ENCODE measurements at regions not wholly inside any gene's neighbourhood (a gene's known extent, or its start where the extent isn't known, plus 50 kb on each side); places are given as distances from the start of the nearest gene placed in this dataset.

DNA sequence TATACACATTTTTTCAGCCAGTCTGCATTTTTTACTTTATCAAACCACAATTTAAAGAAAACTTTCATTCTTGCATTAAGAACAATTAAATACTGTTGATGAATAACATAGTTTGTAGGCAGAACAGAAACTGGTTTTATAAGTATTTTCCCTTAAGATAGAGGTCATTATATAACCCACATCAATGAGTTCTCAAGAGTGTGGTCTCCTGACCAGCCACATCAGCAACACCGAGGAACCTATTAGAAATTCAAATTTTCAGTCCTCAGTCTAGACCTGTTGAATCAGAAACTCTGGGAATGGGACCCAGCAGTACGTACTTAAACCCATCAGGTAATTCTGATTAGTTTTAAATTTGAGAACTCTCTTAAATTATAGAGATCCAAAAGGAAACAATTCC is 299.6 kb upstream of the ARSJ start:
- DNase-seq (no peak), ATAC-seq (no peak)
- Histone ChIP-seq H3K4me1 (no peaks in the 10 kb centered on the region), H3K36me3 (no peaks in the 10 kb centered on the region), H3K27ac (no peak overlapping the region), H3K9me3 (peaks cover 0 to 4% (median 0%) of the 10 kb centered on the region in 12 donors), H3K4me3 (no peak overlapping the region), H3K27me3 (no peaks in the 10 kb centered on the region)
- intact Hi-C loops (cut with DNase I): no loop called here
- WGBS, 4 donors: 56 to 80% (median 71%) methylated on average over 2 of the region's 2 CpGs
- no peak for TF ChIP-seq POLR2A (IDR thresholded peaks at IDR 0.05)
- TF ChIP-seq, protein P1, sequence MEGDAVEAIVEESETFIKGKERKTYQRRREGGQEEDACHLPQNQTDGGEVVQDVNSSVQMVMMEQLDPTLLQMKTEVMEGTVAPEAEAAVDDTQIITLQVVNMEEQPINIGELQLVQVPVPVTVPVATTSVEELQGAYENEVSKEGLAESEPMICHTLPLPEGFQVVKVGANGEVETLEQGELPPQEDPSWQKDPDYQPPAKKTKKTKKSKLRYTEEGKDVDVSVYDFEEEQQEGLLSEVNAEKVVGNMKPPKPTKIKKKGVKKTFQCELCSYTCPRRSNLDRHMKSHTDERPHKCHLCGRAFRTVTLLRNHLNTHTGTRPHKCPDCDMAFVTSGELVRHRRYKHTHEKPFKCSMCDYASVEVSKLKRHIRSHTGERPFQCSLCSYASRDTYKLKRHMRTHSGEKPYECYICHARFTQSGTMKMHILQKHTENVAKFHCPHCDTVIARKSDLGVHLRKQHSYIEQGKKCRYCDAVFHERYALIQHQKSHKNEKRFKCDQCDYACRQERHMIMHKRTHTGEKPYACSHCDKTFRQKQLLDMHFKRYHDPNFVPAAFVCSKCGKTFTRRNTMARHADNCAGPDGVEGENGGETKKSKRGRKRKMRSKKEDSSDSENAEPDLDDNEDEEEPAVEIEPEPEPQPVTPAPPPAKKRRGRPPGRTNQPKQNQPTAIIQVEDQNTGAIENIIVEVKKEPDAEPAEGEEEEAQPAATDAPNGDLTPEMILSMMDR (IDR thresholded peaks at IDR 0.05): no peak

- Histone ChIP-seq H3K9me3 (peaks cover 0 to 4% (median 0%) of the 10 kb centered on the region in 12 donors), H3K4me1 (no peaks in the 10 kb centered on the region), H3K36me3 (no peaks in the 10 kb centered on the region), H3K4me3 (no peak overlapping the region), H3K27me3 (no peaks in the 10 kb centered on the region), H3K27ac (no peak overlapping the region)
- DNase-seq: no peak
- ATAC-seq: no peak
- intact Hi-C loops (cut with DNase I): no loop called here
- TF ChIP-seq POLR2A (IDR thresholded peaks at IDR 0.05): no peak
- TF ChIP-seq, protein P1 (IDR thresholded peaks at IDR 0.05): no peak
- 84 to 92% (median 90%) methylated on average over 3 of the region's 3 CpGs for WGBS, 4 donors
Observed at GRCh38 chr4:114279711-114280110, 300.3 kb upstream of the ARSJ start.

DNA sequence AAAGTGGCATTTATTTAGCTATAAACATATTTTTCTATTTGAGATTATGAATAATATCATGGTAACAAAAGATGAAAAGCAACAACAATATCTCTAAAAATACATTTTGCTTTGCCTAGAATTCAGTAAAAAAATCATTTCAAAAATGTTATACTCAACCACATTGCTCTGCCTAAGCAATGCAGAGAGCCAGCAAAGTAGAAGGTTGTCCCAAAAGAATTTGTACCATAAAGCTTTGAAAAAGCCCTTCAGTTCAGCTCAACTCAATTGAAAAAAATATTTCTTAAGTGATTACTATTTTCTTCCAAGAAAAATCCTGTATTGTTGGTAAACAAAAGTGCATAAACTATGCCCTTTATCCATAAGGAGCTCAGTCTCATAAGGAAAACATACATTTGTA is 301.2 kb upstream of the ARSJ start:
- H3K27ac ChIP-seq: no peak overlapping the region
- ATAC-seq: no peak

DNA sequence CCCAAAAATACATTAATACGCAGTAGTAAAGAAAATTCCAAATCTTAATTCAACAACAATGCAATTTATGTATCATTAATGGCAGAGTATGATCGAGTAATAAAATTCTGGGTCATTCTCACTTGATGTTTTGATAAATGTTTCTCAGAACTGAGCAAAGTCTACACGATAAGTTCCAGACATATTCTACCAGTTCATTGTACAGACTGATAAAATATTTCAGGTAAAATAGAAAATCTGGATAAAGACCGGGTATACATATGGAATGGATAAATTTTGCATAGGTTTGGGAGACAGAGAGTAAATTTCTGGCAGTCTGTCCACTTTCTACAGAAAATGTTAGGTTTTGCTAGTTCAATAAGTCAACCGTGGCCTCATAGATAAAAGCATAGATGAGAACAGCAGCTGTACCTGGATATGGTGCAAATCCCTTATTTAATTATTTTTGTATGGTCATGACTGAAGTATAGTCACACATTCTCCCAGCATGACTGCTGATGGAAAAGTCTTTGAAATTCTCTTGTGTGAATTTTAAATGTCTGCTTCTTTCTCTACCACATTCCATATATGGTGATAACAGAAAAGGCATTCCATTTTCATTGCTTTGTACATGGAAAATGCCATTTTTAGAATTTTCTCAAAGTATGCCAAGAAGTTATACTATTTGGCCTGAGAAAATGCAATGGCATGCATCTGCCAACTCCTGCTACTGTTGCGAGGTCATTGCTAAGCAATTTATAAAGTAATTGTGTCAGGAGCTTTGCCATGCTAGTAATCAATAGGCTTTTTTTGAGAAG is 301.9 kb upstream of the ARSJ start:
- no peak for DNase-seq
- H3K27ac ChIP-seq: no peak overlapping the region
- no peaks in the 10 kb centered on the region for H3K36me3 ChIP-seq
- no peak for TF ChIP-seq POLR2A (IDR thresholded peaks at IDR 0.05)
- TF ChIP-seq, protein P1 (IDR thresholded peaks at IDR 0.05): no peak
- peaks cover 0 to 7% (median 0%) of the 10 kb centered on the region in 12 donors for H3K9me3 ChIP-seq
- no peak for ATAC-seq
- WGBS, 4 donors: 77 to 86% (median 82%) methylated on average over 6 of the region's 6 CpGs
- H3K27me3 ChIP-seq: no peaks in the 10 kb centered on the region
- H3K4me1 ChIP-seq: no peaks in the 10 kb centered on the region
- intact Hi-C loops (cut with DNase I): no loop called here
- no peak overlapping the region for H3K4me3 ChIP-seq

More for the DNA sequence above, 301.2 kb upstream of the ARSJ start:
- intact Hi-C loops (cut with DNase I): no loop called here
- Histone ChIP-seq H3K4me1 (no peaks in the 10 kb centered on the region), H3K27me3 (no peaks in the 10 kb centered on the region), H3K9me3 (peaks cover 0 to 4% (median 0%) of the 10 kb centered on the region in 12 donors), H3K36me3 (no peaks in the 10 kb centered on the region), H3K4me3 (no peak overlapping the region)
- TF ChIP-seq, protein P1 (IDR thresholded peaks at IDR 0.05): no peak
- no peak for TF ChIP-seq POLR2A (IDR thresholded peaks at IDR 0.05)
- no peak for DNase-seq
